Fibroblast of villous mesenchyme (primary cell): ENCODE measurements at regions not wholly inside any gene's neighbourhood (a gene's known extent, or its start where the extent isn't known, plus 50 kb on each side); places are given as distances from the start of the nearest gene placed in this dataset.

Source experiments
- DNase-seq: peaks from one replicate; pipeline ENCODE4 v3.0.0-alpha.2; 2010; ENCODE audit warnings: low read depth
- H3K4me3 ChIP-seq: 2 replicates; pipeline ENCODE4 v1.5.1; 2011; ENCODE audit warnings: low read depth, mild to moderate bottlenecking, low read length
- CTCF ChIP-seq: IDR thresholded peaks from 2 replicates; pipeline ENCODE4 v1.5.1; 2012; ENCODE audit warnings: low read depth, mild to moderate bottlenecking, low read length; ENCODE audit not compliant: insufficient read depth

GRCh38 chr16:85435286-85435685 is 177.8 kb upstream of the GSE1 start:
- no peak for DNase-seq
- no peak for TF ChIP-seq CTCF
- H3K4me3 ChIP-seq: no peak overlapping the region

- TF ChIP-seq CTCF: no peak
- no peak for DNase-seq
- H3K4me3 ChIP-seq: no peak overlapping the region
Observed at GRCh38 chr16:85435700-85436099, 177.4 kb upstream of the GSE1 start.

GRCh38 chr16:85436207-85436606 is 176.9 kb upstream of the GSE1 start:
- no peak overlapping the region for H3K4me3 ChIP-seq
- no peak for TF ChIP-seq CTCF
- DNase-seq: no peak

- DNase-seq: peak; percentile 60
- no peak for TF ChIP-seq CTCF
- no peak overlapping the region for H3K4me3 ChIP-seq
Observed at GRCh38 chr16:85436636-85437165, 176.4 kb upstream of the GSE1 start.

- peak; percentile 6 for TF ChIP-seq CTCF
- no peak overlapping the region for H3K4me3 ChIP-seq
- peak; percentile 52 for DNase-seq
Observed at GRCh38 chr16:85437166-85438052, 175.7 kb upstream of the GSE1 start.

- DNase-seq: no peak
- TF ChIP-seq CTCF: no peak
- H3K4me3 ChIP-seq: no peak overlapping the region
Observed at GRCh38 chr16:85438981-85439685, 174.0 kb upstream of the GSE1 start.
